A172 (cell line): ENCODE measurements at regions not wholly inside any gene's neighbourhood (a gene's known extent, or its start where the extent isn't known, plus 50 kb on each side); places are given as distances from the start of the nearest gene placed in this dataset.
A peak's percentile ranks its signal among the peaks of the same experiment; 100 is the strongest.

Experiments used
- DNase-seq: peaks from one replicate; pipeline ENCODE4 v3.0.0-alpha.2; 2015; ENCODE audit warnings: low spot score

DNA sequence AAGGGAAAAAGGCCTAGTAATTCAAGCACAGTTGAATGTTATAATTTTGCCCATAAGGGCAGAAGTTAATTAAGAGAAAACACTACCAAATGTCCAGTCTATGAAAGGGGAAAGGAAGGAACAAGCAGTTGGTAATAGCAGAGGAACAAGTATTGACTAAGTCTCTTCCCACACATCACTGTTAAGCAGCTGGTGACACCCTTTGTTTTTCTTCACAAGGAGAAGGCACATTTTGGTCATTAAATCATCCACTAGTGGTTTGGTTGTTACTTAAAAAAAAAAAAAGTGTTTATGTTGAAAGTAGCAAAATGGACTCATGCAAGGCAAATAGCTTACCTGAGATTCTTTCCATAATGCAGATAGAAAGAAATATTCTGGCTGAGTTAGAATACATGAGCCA lies 321.4 kb upstream of the NECTIN3 start:
- DNase-seq, result no peak

DNA sequence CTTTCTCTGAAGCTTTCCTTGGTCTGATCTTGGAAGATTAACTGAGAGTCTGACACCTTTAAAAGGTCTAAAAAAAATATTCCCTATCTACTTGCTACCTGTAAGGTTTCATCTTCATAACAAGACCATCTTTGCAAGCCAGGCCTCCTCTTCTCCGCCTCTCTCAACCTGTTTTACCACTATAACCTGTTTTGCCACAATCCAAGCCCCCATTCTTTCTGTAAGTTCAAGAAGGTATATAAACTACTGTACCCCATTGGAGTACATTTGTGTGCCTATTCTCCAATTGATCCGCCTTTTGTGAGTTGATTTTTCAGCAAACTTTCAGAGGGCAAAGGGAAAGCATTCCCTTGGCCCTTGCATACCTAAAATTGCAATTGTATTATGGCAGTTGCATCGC lies 319.3 kb upstream of the NECTIN3 start:
- DNase-seq, result no peak

DNA sequence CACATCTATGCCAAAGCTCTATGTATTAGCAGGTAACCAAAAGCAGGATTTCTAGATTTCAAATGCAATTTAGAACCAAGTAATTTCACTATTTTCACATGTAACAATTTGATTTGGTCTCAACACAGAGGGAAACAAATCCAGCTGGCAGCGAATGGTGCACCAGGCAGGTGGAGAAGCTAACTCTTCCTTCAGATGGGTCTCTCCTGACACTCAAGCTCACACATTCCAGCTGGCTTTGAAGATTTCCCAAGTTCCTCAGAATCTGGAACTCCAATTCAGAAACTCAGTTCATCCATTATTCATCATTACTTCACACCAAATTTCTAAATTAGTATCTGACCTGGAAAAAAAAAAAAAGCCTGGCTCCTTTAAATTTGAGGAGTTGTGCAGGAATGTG lies 318.1 kb upstream of the NECTIN3 start:
- no peak for DNase-seq

DNA sequence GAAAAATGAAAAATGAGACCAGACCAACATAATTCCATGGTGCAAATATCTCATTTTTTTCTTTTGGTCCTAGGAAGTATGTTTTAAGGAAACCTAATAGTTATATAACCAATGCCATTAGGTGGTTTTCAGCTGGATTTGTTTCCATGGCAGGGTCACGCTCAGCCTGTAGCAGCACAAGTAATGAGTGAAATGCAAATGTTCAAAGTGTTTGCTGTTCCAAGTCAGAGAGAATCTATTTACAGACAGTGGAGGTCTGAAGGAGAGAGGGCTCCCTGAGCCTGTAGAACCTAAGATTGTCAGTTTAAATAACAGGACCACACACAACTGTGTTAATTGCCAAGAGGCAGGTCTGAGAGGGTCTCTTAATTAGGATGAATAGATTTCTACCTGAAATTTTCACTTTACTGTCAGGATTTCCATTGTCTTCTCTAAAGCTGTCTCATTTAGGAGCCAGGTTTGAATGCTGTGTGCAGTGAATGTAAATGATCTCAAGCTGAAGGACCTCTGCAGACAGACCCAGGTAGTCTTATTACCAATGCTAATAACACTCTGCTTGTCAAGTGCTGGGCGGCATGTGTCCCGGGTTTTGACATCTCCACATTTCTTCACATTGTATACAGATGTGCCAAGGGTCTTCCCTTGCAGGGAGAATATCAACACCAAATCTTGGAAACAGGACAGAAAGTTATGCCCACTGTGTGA lies 317.3 kb upstream of the NECTIN3 start:
- no peak for DNase-seq

- DNase-seq, result no peak
Observed at GRCh38 chr3:110755345-110755744, 316.3 kb upstream of the NECTIN3 start.

- no peak for DNase-seq
Observed at GRCh38 chr3:110756705-110757104, 314.9 kb upstream of the NECTIN3 start.

GRCh38 chr3:110758208-110758607 lies 313.4 kb upstream of the NECTIN3 start:
- no peak for DNase-seq

DNA sequence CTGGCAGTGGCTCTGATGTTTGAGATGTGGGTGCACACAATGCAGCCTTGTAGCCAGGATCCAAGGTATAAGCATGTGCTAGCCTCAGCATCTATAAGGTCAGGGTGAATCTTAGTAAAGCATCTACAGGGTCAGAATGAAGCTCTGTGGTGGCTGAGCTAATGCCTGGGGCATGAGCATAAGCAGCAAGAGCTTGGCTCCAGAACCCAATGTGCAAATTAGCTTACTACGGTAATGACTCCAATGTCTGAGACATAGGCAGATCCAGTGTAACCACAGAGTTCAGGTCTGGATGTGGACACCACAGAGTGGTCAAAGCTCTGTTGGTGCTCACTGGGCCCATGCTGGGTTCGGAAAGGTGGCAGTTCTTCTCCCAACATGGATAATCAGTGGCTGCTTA lies 304.5 kb upstream of the NECTIN3 start:
- no peak for DNase-seq

DNA sequence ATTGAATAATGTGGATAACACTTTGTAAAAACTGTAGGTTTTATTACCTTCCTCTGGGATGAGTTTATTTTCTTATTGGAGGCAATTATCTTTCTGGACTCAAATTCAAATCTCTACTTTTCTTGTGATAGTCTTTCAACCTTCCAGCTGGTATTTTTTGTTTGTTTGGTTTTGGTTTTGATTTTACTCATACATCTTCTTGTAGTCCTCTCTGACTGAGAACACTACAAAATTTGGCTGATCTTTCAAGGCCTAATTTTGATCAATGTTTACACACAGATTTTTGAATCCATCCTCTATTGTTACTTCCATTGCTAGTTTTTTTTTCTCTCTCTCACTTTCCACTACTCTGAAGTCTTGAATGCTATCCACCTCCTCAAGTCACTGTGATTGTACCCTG lies 303.8 kb upstream of the NECTIN3 start:
- no peak for DNase-seq

- peak; percentile 57 for DNase-seq
Observed at GRCh38 chr3:110773413-110773954, 298.1 kb upstream of the NECTIN3 start.

GRCh38 chr3:110774496-110775265 lies 296.9 kb upstream of the NECTIN3 start:
- DNase-seq, result no peak

DNA sequence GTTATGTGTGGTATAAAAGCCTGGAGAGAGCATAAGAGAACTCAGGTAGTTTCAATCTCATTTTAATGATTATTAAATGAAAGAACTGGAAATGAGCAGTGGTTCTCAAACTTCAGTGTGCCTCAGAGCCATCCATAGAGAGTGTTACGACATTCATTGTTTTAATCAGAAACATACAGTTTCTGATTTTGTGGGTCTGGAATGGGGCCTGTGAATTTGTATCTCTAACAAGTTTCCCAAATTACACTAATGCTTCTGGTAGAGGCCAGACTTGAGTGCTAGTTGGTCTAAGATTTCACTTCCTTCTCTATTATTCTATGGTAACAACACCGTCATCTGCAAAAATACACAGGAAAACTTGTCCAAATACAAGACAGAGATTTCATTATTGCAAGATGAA lies 292.0 kb upstream of the NECTIN3 start:
- no peak for DNase-seq

GRCh38 chr3:110783541-110783940 lies 288.1 kb upstream of the NECTIN3 start:
- DNase-seq, result no peak

DNA sequence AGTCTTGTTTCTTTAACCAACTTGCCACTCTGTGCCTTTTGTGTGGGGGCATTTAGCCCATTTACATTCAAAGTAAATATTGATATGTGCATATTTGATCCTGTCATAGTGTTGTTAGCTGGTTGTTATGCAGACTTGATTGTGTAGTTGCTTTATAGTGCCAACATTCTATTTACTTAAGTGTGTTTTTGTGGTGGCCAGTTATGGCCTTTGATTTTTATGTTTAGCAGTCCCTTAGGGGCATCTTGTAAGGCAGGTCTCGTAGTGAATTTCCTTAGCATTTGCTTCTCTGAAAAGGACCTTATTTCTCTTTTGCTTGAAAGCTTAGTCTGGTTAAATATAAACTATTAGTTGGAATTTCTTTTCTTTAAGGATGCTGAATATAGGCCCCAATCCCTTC lies 282.8 kb upstream of the NECTIN3 start:
- DNase-seq, result no peak

- no peak for DNase-seq
Observed at GRCh38 chr3:110789315-110789714, 282.3 kb upstream of the NECTIN3 start.

GRCh38 chr3:110790631-110791030 lies 281.0 kb upstream of the NECTIN3 start:
- DNase-seq, result no peak

- no peak for DNase-seq
Observed at GRCh38 chr3:110791995-110792686, 279.5 kb upstream of the NECTIN3 start.

DNA sequence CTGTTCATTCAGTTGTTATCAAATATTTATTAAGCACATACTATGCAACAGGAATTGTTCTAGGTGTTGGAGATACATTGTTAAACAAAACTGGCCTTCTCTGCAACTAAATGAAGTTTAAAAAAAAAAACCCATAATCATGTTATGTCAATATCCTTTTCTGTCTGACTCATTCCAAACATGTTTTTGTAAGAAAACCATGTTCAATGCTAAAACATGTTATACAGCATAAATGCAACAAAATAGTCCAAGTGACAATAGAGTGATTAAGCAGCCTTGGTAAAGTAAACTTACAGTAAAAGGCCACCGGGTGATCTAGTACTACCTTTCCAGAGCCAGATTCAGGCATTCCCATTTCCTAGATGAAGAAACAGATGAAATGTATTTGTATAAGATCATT lies 278.0 kb upstream of the NECTIN3 start:
- DNase-seq, result no peak

- DNase-seq, result no peak
Observed at GRCh38 chr3:110795163-110795562, 276.5 kb upstream of the NECTIN3 start.

- no peak for DNase-seq
Observed at GRCh38 chr3:110799271-110799670, 272.3 kb upstream of the NECTIN3 start.

GRCh38 chr3:110804856-110805255 lies 266.8 kb upstream of the NECTIN3 start:
- DNase-seq, result no peak

- no peak for DNase-seq
Observed at GRCh38 chr3:110806924-110807323, 264.7 kb upstream of the NECTIN3 start.

- no peak for DNase-seq
Observed at GRCh38 chr3:110808630-110809029, 263.0 kb upstream of the NECTIN3 start.
